ENCODE measurements at regions not wholly inside any gene's neighbourhood (a gene's known extent, or its start where the extent isn't known, plus 50 kb on each side); places are given as distances from the start of the nearest gene placed in this dataset.

GRCh38 chr5:92861531-92862285, 719.3 kb downstream of the NR2F1-AS1 start:
- TF ChIP-seq TAF1 (IDR thresholded peaks at IDR 0.05; ENCODE audit: low read depth) = no peak
- TF ChIP-seq POLR2AphosphoS5 (IDR thresholded peaks at IDR 0.05) = no peak
- no peak for TF ChIP-seq CTCF (IDR thresholded peaks at IDR 0.05; ENCODE audit: poor library complexity, severe bottlenecking)
- no peak for TF ChIP-seq RAD21 (conservative IDR thresholded peaks at IDR 0.05)
- no peak for TF ChIP-seq EP300 (conservative IDR thresholded peaks at IDR 0.05; ENCODE audit: poor library complexity, severe bottlenecking)
- TF ChIP-seq MXI1 (conservative IDR thresholded peaks at IDR 0.05; ENCODE audit: poor library complexity, severe bottlenecking) = no peak
- TF ChIP-seq EZH2 (IDR thresholded peaks at IDR 0.05; ENCODE audit: borderline replicate concordance, insufficient read depth, low read length, poor library complexity, severe bottlenecking) = no peak
- no peak for TF ChIP-seq REST (IDR thresholded peaks at IDR 0.05; ENCODE audit: borderline replicate concordance)
- TF ChIP-seq SMC3 (conservative IDR thresholded peaks at IDR 0.05; ENCODE audit: poor library complexity) = no peak
